DOHH2 (cell line): ENCODE measurements at regions not wholly inside any gene's neighbourhood (a gene's known extent, or its start where the extent isn't known, plus 50 kb on each side); places are given as distances from the start of the nearest gene placed in this dataset.

Source experiments
- H3F3A ChIP-seq: fragments of 200-600 bp; sonication (generic), shearing (Covaris generic); 2 replicates; pipeline ENCODE4 v1.6.0; 2016; ENCODE audit warnings: antibody characterized with exemption, mild to moderate bottlenecking; ENCODE audit not compliant: control insufficient read depth, insufficient read depth
- H3K27ac ChIP-seq: fragments of 200-600 bp; sonication (generic); 2 replicates; pipeline ENCODE4 v1.5.1; 2014; ENCODE audit warnings: low read depth, mild to moderate bottlenecking, low read length, moderate library complexity
- H3K27me3 ChIP-seq: fragments of 200-600 bp; sonication (generic); 2 replicates; pipeline ENCODE4 v1.6.1; 2014; ENCODE audit warnings: mild to moderate bottlenecking, low read length, mixed read lengths; ENCODE audit not compliant: control insufficient read depth
- H3K36me3 ChIP-seq: fragments of 200-600 bp; sonication (generic); 2 replicates; pipeline ENCODE4 v1.6.1; 2014; ENCODE audit warnings: mild to moderate bottlenecking, low read length, moderate library complexity, mixed read lengths; ENCODE audit not compliant: control insufficient read depth
- H3K4me1 ChIP-seq: fragments of 200-600 bp; sonication (generic); 2 replicates; pipeline ENCODE4 v1.6.1; 2014; ENCODE audit warnings: mild to moderate bottlenecking, low read length, mixed read lengths; ENCODE audit not compliant: control insufficient read depth
- H3K4me2 ChIP-seq: fragments of 200-600 bp; sonication (generic); 2 replicates; pipeline ENCODE4 v1.6.0; 2014; ENCODE audit warnings: mild to moderate bottlenecking, low read length, moderate library complexity
- H3K4me3 ChIP-seq: fragments of 200-600 bp; sonication (generic); 2 replicates; pipeline ENCODE4 v1.5.1; 2014; ENCODE audit warnings: mild to moderate bottlenecking, low read length, mixed read lengths
- H3K79me2 ChIP-seq: fragments of 200-600 bp; sonication (generic); 2 replicates; pipeline ENCODE4 v1.6.1; 2014; ENCODE audit warnings: mild to moderate bottlenecking, low read length, mixed read lengths; ENCODE audit not compliant: control insufficient read depth
- H3K9me2 ChIP-seq: fragments of 200-600 bp; sonication (generic); replicated peaks from 2 replicates; pipeline ENCODE4 v1.6.1; 2014; ENCODE audit warnings: mild to moderate bottlenecking, low read length, mixed read lengths; ENCODE audit not compliant: control insufficient read depth
- H3K9me3 ChIP-seq: fragments of 200-600 bp; sonication (generic); 2 replicates; pipeline ENCODE4 v1.6.1; 2014; ENCODE audit warnings: antibody characterized with exemption, low read length, mixed read lengths; ENCODE audit not compliant: control insufficient read depth, insufficient read depth
- H4K20me1 ChIP-seq: fragments of 200-600 bp; sonication (generic); 2 replicates; pipeline ENCODE4 v1.6.0; 2014; ENCODE audit warnings: low read depth, mild to moderate bottlenecking, antibody characterized with exemption, low read length, moderate library complexity; ENCODE audit not compliant: control insufficient read depth, insufficient read depth
- CTCF ChIP-seq: fragments of 200-600 bp; sonication (generic); IDR thresholded peaks from one replicate; pipeline ENCODE4 v1.5.1; 2014; ENCODE audit warnings: antibody characterized with exemption, mild to moderate bottlenecking, low read depth, low read length; ENCODE audit not compliant: poor library complexity, severe bottlenecking
- EZH2phosphoT487 ChIP-seq: fragments of 200-600 bp; sonication (generic); IDR thresholded peaks from 2 replicates; pipeline ENCODE4 v1.6.1; 2017; ENCODE audit warnings: borderline replicate concordance, mild to moderate bottlenecking, antibody characterized with exemption, low read length, moderate library complexity, mixed read lengths

GRCh38 chr12:66916189-66916588 lies 237.3 kb upstream of the GRIP1 start:
- Histone ChIP-seq H3K36me3 (no peaks in the 10 kb centered on the region), H3K27me3 (no peaks in the 10 kb centered on the region), H3K9me3 (no peaks in the 10 kb centered on the region), H4K20me1 (no peaks in the 10 kb centered on the region), H3F3A (no peaks in the 10 kb centered on the region), H3K4me1 (peaks cover 15% of the 10 kb centered on the region), H3K9me2 (no peaks in the 10 kb centered on the region), H3K4me2 (no peak overlapping the region), H3K4me3 (no peak overlapping the region), H3K79me2 (peaks cover 7% of the 10 kb centered on the region; the same call in 1 of the 2 replicates), H3K27ac (no peak overlapping the region)
- TF ChIP-seq EZH2phosphoT487 = no peak
- no peak for TF ChIP-seq CTCF

GRCh38 chr12:66919466-66919865 lies 240.6 kb upstream of the GRIP1 start:
- Histone ChIP-seq H4K20me1 (no peaks in the 10 kb centered on the region), H3K9me3 (no peaks in the 10 kb centered on the region), H3F3A (no peaks in the 10 kb centered on the region), H3K27ac (no peak overlapping the region), H3K36me3 (no peaks in the 10 kb centered on the region), H3K27me3 (no peaks in the 10 kb centered on the region), H3K4me3 (no peak overlapping the region), H3K79me2 (peaks cover 7% of the 10 kb centered on the region; the same call in 1 of the 2 replicates), H3K4me1 (peaks cover 15% of the 10 kb centered on the region), H3K4me2 (peak overlapping the region; percentile 24; the same call in 1 of the 2 replicates), H3K9me2 (no peaks in the 10 kb centered on the region)
- TF ChIP-seq EZH2phosphoT487 (no peak), CTCF (no peak)

GRCh38 chr12:66920205-66920604 lies 241.3 kb upstream of the GRIP1 start:
- Histone ChIP-seq H3K27me3 (no peaks in the 10 kb centered on the region), H3K4me3 (no peak overlapping the region), H4K20me1 (no peaks in the 10 kb centered on the region), H3K79me2 (peaks cover 7% of the 10 kb centered on the region; the same call in 1 of the 2 replicates), H3K4me2 (no peak overlapping the region), H3K36me3 (no peaks in the 10 kb centered on the region), H3K9me2 (no peaks in the 10 kb centered on the region), H3K9me3 (no peaks in the 10 kb centered on the region), H3K27ac (no peak overlapping the region), H3K4me1 (peaks cover 15% of the 10 kb centered on the region), H3F3A (no peaks in the 10 kb centered on the region)
- TF ChIP-seq CTCF (no peak), EZH2phosphoT487 (no peak)
